HepG2 (cell line): ENCODE measurements at regions not wholly inside any gene's neighbourhood (a gene's known extent, or its start where the extent isn't known, plus 50 kb on each side); places are given as distances from the start of the nearest gene placed in this dataset.

Experiments used
- AHR ChIP-seq: IDR thresholded peaks from 2 replicates; pipeline ENCODE4 v1.6.1; 2018; ENCODE audit warnings: missing genetic modification reagents, missing compliant biosample characterization
- BORCS8-MEF2B ChIP-seq: sonication (generic); formaldehyde crosslinking; IDR thresholded peaks from 2 replicates; pipeline ENCODE4 v1.8.0; 2022; ENCODE audit warnings: mild to moderate bottlenecking, missing genetic modification reagents
- EZH2 ChIP-seq: conservative IDR thresholded peaks from 2 replicates; pipeline ENCODE4 v1.6.1; 2012; ENCODE audit warnings: mild to moderate bottlenecking, low read depth, low read length, moderate library complexity
- MXI1 ChIP-seq: IDR thresholded peaks from 3 replicates; pipeline ENCODE4 v1.6.1; 2012; ENCODE audit warnings: low read depth, low read length, inconsistent platforms, borderline replicate concordance
- RAD21 ChIP-seq: fragments of 450-650 bp; formaldehyde crosslinking; IDR thresholded peaks from 2 replicates; pipeline ENCODE4 v1.5.0; 2020; ENCODE audit warnings: mild to moderate bottlenecking
- RELA ChIP-seq: sonication (generic); formaldehyde crosslinking; IDR thresholded peaks from 2 replicates; pipeline ENCODE4 v1.4.0; 2020; ENCODE audit warnings: missing genetic modification reagents
- SUZ12 ChIP-seq: fragments of 150-350 bp; IDR thresholded peaks from 2 replicates; pipeline ENCODE4 v1.6.1; 2014; ENCODE audit warnings: low read depth, low read length
- ZNF292 ChIP-seq: sonication (generic); formaldehyde crosslinking; IDR thresholded peaks from 2 replicates; pipeline ENCODE4 v1.8.1; 2022; ENCODE audit warnings: mild to moderate bottlenecking, low read depth, missing genetic modification reagents, borderline replicate concordance
- ZNF557 ChIP-seq: sonication (generic); formaldehyde crosslinking; IDR thresholded peaks from 2 replicates; pipeline ENCODE4 v1.4.0; 2020; ENCODE audit warnings: missing genetic modification reagents
- TF ChIP-seq, protein P1 (sequence below): sonication (generic); IDR thresholded peaks from 2 replicates; pipeline ENCODE4 v1.6.1; 2016; ENCODE audit warnings: low read depth, borderline replicate concordance
- TF ChIP-seq, protein P2 (sequence below): sonication (generic); formaldehyde crosslinking; IDR thresholded peaks from 2 replicates; pipeline ENCODE4 v1.4.0; 2020; ENCODE audit warnings: missing genetic modification reagents, mild to moderate bottlenecking, borderline replicate concordance

DNA sequence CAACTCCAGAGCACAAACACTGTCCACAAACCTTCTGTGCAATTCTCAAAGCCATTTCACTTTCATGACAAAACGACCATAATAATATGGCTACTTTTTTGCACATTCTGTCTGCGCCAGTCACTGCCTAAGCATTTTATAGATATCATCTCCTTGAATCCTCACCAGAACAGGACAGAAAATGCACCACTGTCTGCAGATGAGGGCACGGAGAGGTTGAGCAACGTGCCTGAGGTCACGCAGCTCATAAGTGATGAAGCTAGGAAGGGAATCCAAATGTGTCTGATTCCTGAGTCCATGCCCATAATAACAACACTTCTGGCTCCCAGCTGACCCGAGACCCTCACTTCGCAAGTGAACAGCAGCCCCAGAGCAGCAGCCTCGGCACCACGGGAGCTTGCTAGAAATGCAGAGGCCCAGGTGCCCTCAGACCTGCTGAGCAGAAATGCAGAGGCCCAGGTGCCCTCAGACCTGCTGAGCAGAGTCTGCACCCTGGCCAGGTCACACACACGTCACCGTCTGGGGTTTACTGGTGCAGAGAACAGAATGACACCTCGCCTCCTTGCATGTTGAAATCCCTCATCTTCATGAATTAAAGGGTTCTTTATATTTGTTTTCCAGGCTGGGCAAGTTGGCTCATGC is 265.2 kb downstream of the BMP7 start:
- TF ChIP-seq, protein P1, sequence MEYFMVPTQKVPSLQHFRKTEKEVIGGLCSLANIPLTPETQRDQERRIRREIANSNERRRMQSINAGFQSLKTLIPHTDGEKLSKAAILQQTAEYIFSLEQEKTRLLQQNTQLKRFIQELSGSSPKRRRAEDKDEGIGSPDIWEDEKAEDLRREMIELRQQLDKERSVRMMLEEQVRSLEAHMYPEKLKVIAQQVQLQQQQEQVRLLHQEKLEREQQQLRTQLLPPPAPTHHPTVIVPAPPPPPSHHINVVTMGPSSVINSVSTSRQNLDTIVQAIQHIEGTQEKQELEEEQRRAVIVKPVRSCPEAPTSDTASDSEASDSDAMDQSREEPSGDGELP = no peak
- TF ChIP-seq ZNF292 (CRISPR knock-in tag) (no peak), BORCS8-MEF2B (CRISPR knock-in tag) (no peak), RAD21 (CRISPR knock-in tag) (no peak), ZNF557 (CRISPR knock-in tag) (no peak), SUZ12 (no peak), AHR (CRISPR knock-in tag) (no peak), EZH2 (no peak), RELA (no peak), MXI1 (no peak)
- TF ChIP-seq, protein P2, sequence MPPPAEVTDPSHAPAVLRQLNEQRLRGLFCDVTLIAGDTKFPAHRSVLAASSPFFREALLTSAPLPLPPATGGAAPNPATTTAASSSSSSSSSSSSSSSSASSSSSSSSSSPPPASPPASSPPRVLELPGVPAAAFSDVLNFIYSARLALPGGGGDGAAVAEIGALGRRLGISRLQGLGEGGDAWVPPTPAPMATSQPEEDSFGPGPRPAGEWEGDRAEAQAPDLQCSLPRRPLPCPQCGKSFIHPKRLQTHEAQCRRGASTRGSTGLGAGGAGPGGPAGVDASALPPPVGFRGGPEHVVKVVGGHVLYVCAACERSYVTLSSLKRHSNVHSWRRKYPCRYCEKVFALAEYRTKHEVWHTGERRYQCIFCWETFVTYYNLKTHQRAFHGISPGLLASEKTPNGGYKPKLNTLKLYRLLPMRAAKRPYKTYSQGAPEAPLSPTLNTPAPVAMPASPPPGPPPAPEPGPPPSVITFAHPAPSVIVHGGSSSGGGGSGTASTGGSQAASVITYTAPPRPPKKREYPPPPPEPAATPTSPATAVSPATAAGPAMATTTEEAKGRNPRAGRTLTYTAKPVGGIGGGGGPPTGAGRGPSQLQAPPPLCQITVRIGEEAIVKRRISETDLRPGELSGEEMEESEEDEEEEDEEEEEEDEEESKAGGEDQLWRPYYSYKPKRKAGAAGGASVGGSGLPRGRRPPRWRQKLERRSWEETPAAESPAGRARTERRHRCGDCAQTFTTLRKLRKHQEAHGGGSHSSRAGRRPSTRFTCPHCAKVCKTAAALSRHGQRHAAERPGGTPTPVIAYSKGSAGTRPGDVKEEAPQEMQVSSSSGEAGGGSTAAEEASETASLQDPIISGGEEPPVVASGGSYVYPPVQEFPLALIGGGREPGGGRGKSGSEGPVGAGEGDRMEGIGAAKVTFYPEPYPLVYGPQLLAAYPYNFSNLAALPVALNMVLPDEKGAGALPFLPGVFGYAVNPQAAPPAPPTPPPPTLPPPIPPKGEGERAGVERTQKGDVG (CRISPR knock-in tag) = no peak
